ENCODE measurements at regions not wholly inside any gene's neighbourhood (a gene's known extent, or its start where the extent isn't known, plus 50 kb on each side); places are given as distances from the start of the nearest gene placed in this dataset.

- no peak overlapping the region for H3K4me3 ChIP-seq (ENCODE audit: low read depth, low read length, poor library complexity, severe bottlenecking)
- ChIA-PET POLR2A (ENCODE audit: low non-redundant PET) (no interaction called here), CTCF (no interaction called here)
- no peaks in the 10 kb centered on the region for H3K4me1 ChIP-seq (ENCODE audit: insufficient read depth, low read length, poor library complexity, severe bottlenecking)
- no peaks in the 10 kb centered on the region for H3K27me3 ChIP-seq (replicated peaks; ENCODE audit: insufficient read depth, low read depth, low read length, poor library complexity)
- no TSS peak for BruUV-seq (replicated peaks)
- no peaks in the 10 kb centered on the region for H3K36me3 ChIP-seq (ENCODE audit: insufficient read depth, low read length, poor library complexity, severe bottlenecking)
- intact Hi-C loops (cut with micrococcal nuclease; ENCODE audit: unreplicated experiment), result no loop called here
- no peak overlapping the region for H3K27ac ChIP-seq (ENCODE audit: low read depth, low read length, poor library complexity, severe bottlenecking)
- no peaks in the 10 kb centered on the region for H3K9me3 ChIP-seq (ENCODE audit: low read depth, low read length, poor library complexity, severe bottlenecking)
- DNase-seq (ENCODE audit: low spot score), result no peak
- TF ChIP-seq CTCF (conservative IDR thresholded peaks at IDR 0.05; ENCODE audit: low read depth, low read length) (no peak), EZH2 (IDR thresholded peaks at IDR 0.05; ENCODE audit: borderline replicate concordance, low read depth, low read length, poor library complexity, severe bottlenecking) (no peak)
These were observed 329.3 kb downstream of the TBL1XR1 start for GRCh38 chr3:176867681-176868663.

DNA sequence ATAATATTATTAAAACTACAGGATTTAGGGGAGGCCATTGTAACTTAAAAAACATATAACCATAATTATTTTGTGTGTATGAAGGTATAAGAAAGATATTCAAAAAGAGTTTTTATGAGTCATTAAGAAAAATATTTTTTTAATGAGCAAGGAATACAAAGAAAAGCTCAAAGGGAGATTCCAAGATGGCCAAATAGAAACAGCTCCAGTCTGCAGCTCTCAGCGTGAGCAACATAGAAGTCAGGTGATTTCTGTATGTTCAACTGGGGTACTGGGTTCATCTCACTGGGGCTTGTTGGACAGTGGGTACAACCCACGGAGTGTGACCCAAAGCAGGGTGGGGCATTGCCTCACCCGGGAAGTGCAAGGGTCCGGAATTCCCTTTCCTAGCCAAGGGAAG lies 336.1 kb downstream of the TBL1XR1 start:
- CTCF ChIA-PET, result no interaction called here
- no peak for TF ChIP-seq CTCF (conservative IDR thresholded peaks at IDR 0.05; ENCODE audit: low read depth, low read length)
- no peak for TF ChIP-seq EZH2 (IDR thresholded peaks at IDR 0.05; ENCODE audit: borderline replicate concordance, low read depth, low read length, poor library complexity, severe bottlenecking)
- no TSS peak for BruUV-seq (replicated peaks)
- H3K9me3 ChIP-seq (ENCODE audit: low read depth, low read length, poor library complexity, severe bottlenecking), result no peaks in the 10 kb centered on the region
- intact Hi-C loops (cut with micrococcal nuclease; ENCODE audit: unreplicated experiment), result no loop called here
- no peak overlapping the region for H3K27ac ChIP-seq (ENCODE audit: low read depth, low read length, poor library complexity, severe bottlenecking)
- H3K36me3 ChIP-seq (ENCODE audit: insufficient read depth, low read length, poor library complexity, severe bottlenecking), result no peaks in the 10 kb centered on the region
- no peak overlapping the region for H3K4me3 ChIP-seq (ENCODE audit: low read depth, low read length, poor library complexity, severe bottlenecking)
- no peaks in the 10 kb centered on the region for H3K27me3 ChIP-seq (replicated peaks; ENCODE audit: insufficient read depth, low read depth, low read length, poor library complexity)
- POLR2A ChIA-PET (ENCODE audit: low non-redundant PET), result no interaction called here
- DNase-seq (ENCODE audit: low spot score), result no peak
- no peaks in the 10 kb centered on the region for H3K4me1 ChIP-seq (ENCODE audit: insufficient read depth, low read length, poor library complexity, severe bottlenecking)

DNA sequence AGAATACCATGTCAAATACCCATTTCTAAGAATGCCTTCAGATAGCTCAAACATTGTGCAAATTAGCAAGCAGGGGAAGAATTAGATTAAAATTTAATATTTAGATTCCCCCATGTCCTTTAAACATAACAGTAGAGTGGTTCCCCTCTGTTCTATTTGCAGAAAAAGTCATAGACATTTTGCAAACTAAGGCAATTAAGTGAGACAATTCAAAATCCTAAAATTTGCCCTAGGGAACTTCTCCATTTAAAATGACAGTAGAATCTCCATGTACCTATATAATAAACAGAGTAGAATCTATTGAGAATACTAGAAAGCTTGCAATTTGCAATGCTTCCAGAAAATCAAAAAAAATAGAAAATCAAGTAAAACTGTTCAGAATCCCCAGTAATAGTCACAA lies 340.6 kb downstream of the TBL1XR1 start:
- no peaks in the 10 kb centered on the region for H3K36me3 ChIP-seq (ENCODE audit: insufficient read depth, low read length, poor library complexity, severe bottlenecking)
- H3K4me3 ChIP-seq (ENCODE audit: low read depth, low read length, poor library complexity, severe bottlenecking), result no peak overlapping the region
- no peak for DNase-seq (ENCODE audit: low spot score)
- no TSS peak for BruUV-seq (replicated peaks)
- TF ChIP-seq EZH2 (IDR thresholded peaks at IDR 0.05; ENCODE audit: borderline replicate concordance, low read depth, low read length, poor library complexity, severe bottlenecking), result no peak
- no peak for TF ChIP-seq CTCF (conservative IDR thresholded peaks at IDR 0.05; ENCODE audit: low read depth, low read length)
- H3K27ac ChIP-seq (ENCODE audit: low read depth, low read length, poor library complexity, severe bottlenecking), result no peak overlapping the region
- H3K9me3 ChIP-seq (ENCODE audit: low read depth, low read length, poor library complexity, severe bottlenecking), result no peaks in the 10 kb centered on the region
- H3K4me1 ChIP-seq (ENCODE audit: insufficient read depth, low read length, poor library complexity, severe bottlenecking), result no peaks in the 10 kb centered on the region
- intact Hi-C loops (cut with micrococcal nuclease; ENCODE audit: unreplicated experiment), result no loop called here
- CTCF ChIA-PET, result no interaction called here
- POLR2A ChIA-PET (ENCODE audit: low non-redundant PET), result no interaction called here
- no peaks in the 10 kb centered on the region for H3K27me3 ChIP-seq (replicated peaks; ENCODE audit: insufficient read depth, low read depth, low read length, poor library complexity)
